ENCODE measurements at regions not wholly inside any gene's neighbourhood (a gene's known extent, or its start where the extent isn't known, plus 50 kb on each side); places are given as distances from the start of the nearest gene placed in this dataset.

GRCh38 chr6:169041078-169041477 lies 212.6 kb downstream of the THBS2 start:
- H3K4me3 Mint-ChIP-seq = no peak overlapping the region
- no peaks in the 10 kb centered on the region for H3K9me3 Mint-ChIP-seq (ENCODE audit: low read depth)
- no peaks in the 10 kb centered on the region for H3K4me1 Mint-ChIP-seq (ENCODE audit: low read depth)
- no peaks in the 10 kb centered on the region for H3K36me3 Mint-ChIP-seq
- no peak overlapping the region for H3K27ac Mint-ChIP-seq
- no peaks in the 10 kb centered on the region for H3K27me3 Mint-ChIP-seq

GRCh38 chr6:169038691-169039090 lies 215.0 kb downstream of the THBS2 start:
- no peaks in the 10 kb centered on the region for H3K9me3 Mint-ChIP-seq (ENCODE audit: low read depth)
- no peaks in the 10 kb centered on the region for H3K4me1 Mint-ChIP-seq (ENCODE audit: low read depth)
- no peaks in the 10 kb centered on the region for H3K36me3 Mint-ChIP-seq
- peaks cover 2% of the 10 kb centered on the region for H3K27me3 Mint-ChIP-seq
- H3K27ac Mint-ChIP-seq = no peak overlapping the region
- no peak overlapping the region for H3K4me3 Mint-ChIP-seq

- H3K36me3 Mint-ChIP-seq = no peaks in the 10 kb centered on the region
- no peak overlapping the region for H3K4me3 Mint-ChIP-seq
- H3K4me1 Mint-ChIP-seq (ENCODE audit: low read depth) = no peaks in the 10 kb centered on the region
- no peak overlapping the region for H3K27ac Mint-ChIP-seq
- H3K27me3 Mint-ChIP-seq = peaks cover 6% of the 10 kb centered on the region
- no peaks in the 10 kb centered on the region for H3K9me3 Mint-ChIP-seq (ENCODE audit: low read depth)
These were observed 218.0 kb downstream of the THBS2 start for GRCh38 chr6:169035385-169036240.

- no peak overlapping the region for H3K27ac Mint-ChIP-seq
- no peak overlapping the region for H3K4me3 Mint-ChIP-seq
- H3K9me3 Mint-ChIP-seq (ENCODE audit: low read depth) = no peaks in the 10 kb centered on the region
- no peaks in the 10 kb centered on the region for H3K4me1 Mint-ChIP-seq (ENCODE audit: low read depth)
- no peaks in the 10 kb centered on the region for H3K36me3 Mint-ChIP-seq
- H3K27me3 Mint-ChIP-seq = peaks cover 6% of the 10 kb centered on the region
These were observed 219.0 kb downstream of the THBS2 start for GRCh38 chr6:169034516-169035167.

GRCh38 chr6:169029861-169030260 lies 223.8 kb downstream of the THBS2 start:
- no peaks in the 10 kb centered on the region for H3K4me1 Mint-ChIP-seq (ENCODE audit: low read depth)
- no peaks in the 10 kb centered on the region for H3K9me3 Mint-ChIP-seq (ENCODE audit: low read depth)
- no peak overlapping the region for H3K4me3 Mint-ChIP-seq
- H3K36me3 Mint-ChIP-seq = no peaks in the 10 kb centered on the region
- peaks cover 9% of the 10 kb centered on the region for H3K27me3 Mint-ChIP-seq
- H3K27ac Mint-ChIP-seq = no peak overlapping the region

GRCh38 chr6:169028343-169028742 lies 225.3 kb downstream of the THBS2 start:
- no peak overlapping the region for H3K4me3 Mint-ChIP-seq
- H3K27me3 Mint-ChIP-seq = peaks cover 7% of the 10 kb centered on the region
- H3K4me1 Mint-ChIP-seq (ENCODE audit: low read depth) = no peaks in the 10 kb centered on the region
- H3K36me3 Mint-ChIP-seq = no peaks in the 10 kb centered on the region
- no peak overlapping the region for H3K27ac Mint-ChIP-seq
- no peaks in the 10 kb centered on the region for H3K9me3 Mint-ChIP-seq (ENCODE audit: low read depth)

- no peak overlapping the region for H3K4me3 Mint-ChIP-seq
- no peak overlapping the region for H3K27ac Mint-ChIP-seq
- no peaks in the 10 kb centered on the region for H3K36me3 Mint-ChIP-seq
- H3K4me1 Mint-ChIP-seq (ENCODE audit: low read depth) = no peaks in the 10 kb centered on the region
- no peaks in the 10 kb centered on the region for H3K9me3 Mint-ChIP-seq (ENCODE audit: low read depth)
- H3K27me3 Mint-ChIP-seq = peaks cover 4% of the 10 kb centered on the region
These were observed 227.5 kb downstream of the THBS2 start for GRCh38 chr6:169026175-169026574.

- peaks cover 2% of the 10 kb centered on the region for H3K27me3 Mint-ChIP-seq
- H3K36me3 Mint-ChIP-seq = no peaks in the 10 kb centered on the region
- H3K27ac Mint-ChIP-seq = no peak overlapping the region
- H3K9me3 Mint-ChIP-seq (ENCODE audit: low read depth) = no peaks in the 10 kb centered on the region
- no peaks in the 10 kb centered on the region for H3K4me1 Mint-ChIP-seq (ENCODE audit: low read depth)
- no peak overlapping the region for H3K4me3 Mint-ChIP-seq
These were observed 229.5 kb downstream of the THBS2 start for GRCh38 chr6:169024047-169024660.

- H3K27me3 Mint-ChIP-seq = peaks cover 2% of the 10 kb centered on the region
- no peaks in the 10 kb centered on the region for H3K36me3 Mint-ChIP-seq
- no peak overlapping the region for H3K4me3 Mint-ChIP-seq
- H3K27ac Mint-ChIP-seq = no peak overlapping the region
- no peaks in the 10 kb centered on the region for H3K4me1 Mint-ChIP-seq (ENCODE audit: low read depth)
- no peaks in the 10 kb centered on the region for H3K9me3 Mint-ChIP-seq (ENCODE audit: low read depth)
These were observed 230.3 kb downstream of the THBS2 start for GRCh38 chr6:169023161-169023874.

- Mint-ChIP-seq H3K4me3 (no peak overlapping the region), H3K36me3 (no peaks in the 10 kb centered on the region), H3K9me3 (ENCODE audit: low read depth) (no peaks in the 10 kb centered on the region), H3K4me1 (ENCODE audit: low read depth) (no peaks in the 10 kb centered on the region), H3K27ac (no peak overlapping the region), H3K27me3 (peaks cover 7% of the 10 kb centered on the region)
These were observed 231.6 kb downstream of the THBS2 start for GRCh38 chr6:169022079-169022478.

GRCh38 chr6:169020821-169021220 lies 232.8 kb downstream of the THBS2 start:
- peaks cover 5% of the 10 kb centered on the region for H3K9me3 Mint-ChIP-seq (ENCODE audit: low read depth)

GRCh38 chr6:169019727-169020491 lies 233.7 kb downstream of the THBS2 start:
- Mint-ChIP-seq H3K9me3 (ENCODE audit: low read depth) (peaks cover 8% of the 10 kb centered on the region), H3K36me3 (no peaks in the 10 kb centered on the region), H3K4me1 (ENCODE audit: low read depth) (no peaks in the 10 kb centered on the region), H3K4me3 (no peak overlapping the region), H3K27ac (no peak overlapping the region), H3K27me3 (peaks cover 20% of the 10 kb centered on the region)

More at GRCh38 chr6:169020821-169021220, 232.8 kb downstream of the THBS2 start:
- H3K27ac Mint-ChIP-seq = no peak overlapping the region
- H3K4me1 Mint-ChIP-seq (ENCODE audit: low read depth) = no peaks in the 10 kb centered on the region
- no peaks in the 10 kb centered on the region for H3K36me3 Mint-ChIP-seq
- no peak overlapping the region for H3K4me3 Mint-ChIP-seq
- H3K27me3 Mint-ChIP-seq = peaks cover 12% of the 10 kb centered on the region

GRCh38 chr6:169019111-169019510 lies 234.5 kb downstream of the THBS2 start:
- Mint-ChIP-seq H3K9me3 (ENCODE audit: low read depth) (peaks cover 8% of the 10 kb centered on the region), H3K27me3 (peaks cover 20% of the 10 kb centered on the region), H3K36me3 (no peaks in the 10 kb centered on the region), H3K4me1 (ENCODE audit: low read depth) (no peaks in the 10 kb centered on the region), H3K4me3 (no peak overlapping the region), H3K27ac (no peak overlapping the region)

- Mint-ChIP-seq H3K36me3 (no peaks in the 10 kb centered on the region), H3K27me3 (peaks cover 20% of the 10 kb centered on the region), H3K4me1 (ENCODE audit: low read depth) (no peaks in the 10 kb centered on the region), H3K9me3 (ENCODE audit: low read depth) (peaks cover 8% of the 10 kb centered on the region), H3K4me3 (no peak overlapping the region), H3K27ac (no peak overlapping the region)
These were observed 236.9 kb downstream of the THBS2 start for GRCh38 chr6:169016758-169017157.

All from activated naive CD8-positive, alpha-beta T cell (primary cell).